Gastroesophageal sphincter (tissue), 3 donors: ENCODE measurements at regions not wholly inside any gene's neighbourhood (a gene's known extent, or its start where the extent isn't known, plus 50 kb on each side); places are given as distances from the start of the nearest gene placed in this dataset.

Experiments
- POLR2AphosphoS5 ChIP-seq: sonication (generic); formaldehyde crosslinking; IDR thresholded peaks from one replicate; pipeline ENCODE4 v1.6.1; 2017; ENCODE audit warnings: antibody characterized with exemption
- TF ChIP-seq, protein P1 (sequence below), 4 experiments: fragments of 200-600 bp in 2 of 4; fragments of 450-650 bp in 2 of 4; sonication (generic) in 1 of 4; IDR thresholded peaks; one replicate each; pipeline ENCODE4 v1.5.1; 2017 to 2019; ENCODE audit warnings: antibody characterized with exemption in 4 of 4, mild to moderate bottlenecking in 2 of 4, moderate library complexity in 2 of 4

DNA sequence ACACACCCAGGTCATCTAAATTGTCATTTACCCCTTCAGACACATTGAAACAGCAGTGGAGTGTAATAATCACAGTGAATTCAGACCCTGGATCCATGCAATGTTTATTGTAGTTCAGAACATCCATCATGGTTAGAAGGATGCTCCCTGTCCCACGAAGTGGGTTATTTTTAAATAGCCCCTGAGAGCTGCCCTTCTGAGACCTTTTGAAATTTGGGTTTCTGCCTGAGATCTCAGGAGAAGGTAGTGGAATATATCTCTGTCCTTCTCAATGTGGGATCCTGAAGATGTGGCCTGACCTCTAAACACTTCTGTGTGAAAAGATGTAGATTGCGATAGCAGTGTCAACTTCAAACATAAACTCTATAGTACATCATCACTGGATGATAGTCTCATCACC lies 1080.6 kb downstream of the TMEM121 start:
- TF ChIP-seq POLR2AphosphoS5, result no peak
- TF ChIP-seq, protein P1, sequence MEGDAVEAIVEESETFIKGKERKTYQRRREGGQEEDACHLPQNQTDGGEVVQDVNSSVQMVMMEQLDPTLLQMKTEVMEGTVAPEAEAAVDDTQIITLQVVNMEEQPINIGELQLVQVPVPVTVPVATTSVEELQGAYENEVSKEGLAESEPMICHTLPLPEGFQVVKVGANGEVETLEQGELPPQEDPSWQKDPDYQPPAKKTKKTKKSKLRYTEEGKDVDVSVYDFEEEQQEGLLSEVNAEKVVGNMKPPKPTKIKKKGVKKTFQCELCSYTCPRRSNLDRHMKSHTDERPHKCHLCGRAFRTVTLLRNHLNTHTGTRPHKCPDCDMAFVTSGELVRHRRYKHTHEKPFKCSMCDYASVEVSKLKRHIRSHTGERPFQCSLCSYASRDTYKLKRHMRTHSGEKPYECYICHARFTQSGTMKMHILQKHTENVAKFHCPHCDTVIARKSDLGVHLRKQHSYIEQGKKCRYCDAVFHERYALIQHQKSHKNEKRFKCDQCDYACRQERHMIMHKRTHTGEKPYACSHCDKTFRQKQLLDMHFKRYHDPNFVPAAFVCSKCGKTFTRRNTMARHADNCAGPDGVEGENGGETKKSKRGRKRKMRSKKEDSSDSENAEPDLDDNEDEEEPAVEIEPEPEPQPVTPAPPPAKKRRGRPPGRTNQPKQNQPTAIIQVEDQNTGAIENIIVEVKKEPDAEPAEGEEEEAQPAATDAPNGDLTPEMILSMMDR (IDR thresholded peaks at IDR 0.05), result no peak
